BJ (cell line): ENCODE measurements at regions not wholly inside any gene's neighbourhood (a gene's known extent, or its start where the extent isn't known, plus 50 kb on each side); places are given as distances from the start of the nearest gene placed in this dataset.

Experiments used
- CTCF ChIA-PET: fragments of 350-600 bp; formaldehyde crosslinking; extraction: SDS; loops from one replicate; lab custom pipeline; 2021; ENCODE audit warnings: antibody characterized with exemption, inconsistent platforms; lab: Yijun Ruan, JAX
- POLR2A ChIA-PET: fragments of 300-600 bp; sonication (Branson Sonifier 250); formaldehyde crosslinking; extraction: SDS; loops from one replicate; lab custom pipeline; 2021; ENCODE audit warnings: antibody characterized with exemption; lab: Charles Lee
- DNase-seq: peaks from one replicate; pipeline ENCODE4 v3.0.0-alpha.2; 2011; ENCODE audit warnings: low read depth
- H3K27me3 ChIP-seq: 2 replicates; pipeline ENCODE4 v1.6.0; 2011; ENCODE audit warnings: low read length; ENCODE audit not compliant: control insufficient read depth, insufficient read depth
- H3K36me3 ChIP-seq: 2 replicates; pipeline ENCODE4 v1.5.1; 2011; ENCODE audit warnings: low read length; ENCODE audit not compliant: control insufficient read depth, insufficient read depth
- H3K4me3 ChIP-seq: 2 replicates; pipeline ENCODE4 v1.5.1; 2011; ENCODE audit warnings: low read depth, mild to moderate bottlenecking, control low read depth, low read length
- TF ChIP-seq, protein P1 (sequence below): IDR thresholded peaks from 2 replicates; pipeline ENCODE4 v1.5.1; 2011; ENCODE audit warnings: low read depth, mild to moderate bottlenecking, control low read depth, inconsistent platforms, low read length, moderate library complexity; ENCODE audit not compliant: insufficient read depth

DNA sequence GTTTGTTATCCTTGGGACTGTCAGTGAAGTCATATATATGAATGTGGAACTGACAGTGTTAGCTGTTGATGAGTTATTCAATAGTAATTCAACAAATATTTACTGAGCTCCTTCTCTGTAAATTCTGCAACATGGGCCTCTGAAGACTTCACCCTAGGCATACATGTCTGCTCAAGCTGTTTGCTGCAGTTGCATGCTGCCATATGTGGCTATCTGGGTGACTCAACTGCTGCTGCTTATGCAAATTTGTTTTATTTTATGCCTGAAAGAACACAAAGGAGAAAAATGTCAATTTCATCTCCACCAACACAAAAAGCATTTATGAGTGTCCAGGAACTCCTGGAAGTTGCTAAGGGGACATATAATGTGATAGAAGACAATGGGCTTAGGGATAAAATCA is 417.6 kb downstream of the AASDHPPT start:
- ChIA-PET POLR2A (no interaction called here), CTCF (interaction anchor here (0.8 kb wide), 1 partner anchor 8 kb away, joined by 3 read pairs; no protein-coding TSS in a partner anchor)
- Histone ChIP-seq H3K4me3 (no peak overlapping the region), H3K36me3 (no peaks in the 10 kb centered on the region), H3K27me3 (no peaks in the 10 kb centered on the region)
- DNase-seq, result no peak
- TF ChIP-seq, protein P1, sequence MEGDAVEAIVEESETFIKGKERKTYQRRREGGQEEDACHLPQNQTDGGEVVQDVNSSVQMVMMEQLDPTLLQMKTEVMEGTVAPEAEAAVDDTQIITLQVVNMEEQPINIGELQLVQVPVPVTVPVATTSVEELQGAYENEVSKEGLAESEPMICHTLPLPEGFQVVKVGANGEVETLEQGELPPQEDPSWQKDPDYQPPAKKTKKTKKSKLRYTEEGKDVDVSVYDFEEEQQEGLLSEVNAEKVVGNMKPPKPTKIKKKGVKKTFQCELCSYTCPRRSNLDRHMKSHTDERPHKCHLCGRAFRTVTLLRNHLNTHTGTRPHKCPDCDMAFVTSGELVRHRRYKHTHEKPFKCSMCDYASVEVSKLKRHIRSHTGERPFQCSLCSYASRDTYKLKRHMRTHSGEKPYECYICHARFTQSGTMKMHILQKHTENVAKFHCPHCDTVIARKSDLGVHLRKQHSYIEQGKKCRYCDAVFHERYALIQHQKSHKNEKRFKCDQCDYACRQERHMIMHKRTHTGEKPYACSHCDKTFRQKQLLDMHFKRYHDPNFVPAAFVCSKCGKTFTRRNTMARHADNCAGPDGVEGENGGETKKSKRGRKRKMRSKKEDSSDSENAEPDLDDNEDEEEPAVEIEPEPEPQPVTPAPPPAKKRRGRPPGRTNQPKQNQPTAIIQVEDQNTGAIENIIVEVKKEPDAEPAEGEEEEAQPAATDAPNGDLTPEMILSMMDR, result no peak

DNA sequence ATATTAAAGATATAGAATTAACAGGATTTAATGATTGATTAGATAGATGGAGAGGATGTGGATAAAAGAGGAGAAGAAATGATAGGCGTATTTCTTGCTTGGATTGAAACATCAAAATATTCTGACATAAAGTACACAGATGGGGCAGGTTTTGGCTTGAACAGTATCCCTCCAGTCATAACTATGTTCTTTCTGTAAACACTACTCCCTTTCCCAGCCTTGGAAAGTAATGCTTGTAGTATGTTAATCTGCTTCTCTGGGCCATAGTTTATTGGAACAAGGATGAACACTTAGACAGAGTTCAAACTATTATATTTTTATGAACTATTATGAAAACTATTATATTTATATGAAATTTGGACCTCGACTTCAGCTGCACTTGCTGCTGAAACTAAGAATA is 419.2 kb downstream of the AASDHPPT start:
- H3K36me3 ChIP-seq, result no peaks in the 10 kb centered on the region
- no peak for DNase-seq
- ChIA-PET POLR2A (no interaction called here), CTCF (no interaction called here)
- TF ChIP-seq, protein P1, result no peak
- no peaks in the 10 kb centered on the region for H3K27me3 ChIP-seq
- no peak overlapping the region for H3K4me3 ChIP-seq

GRCh38 chr11:106497321-106497720 is 419.9 kb downstream of the AASDHPPT start:
- DNase-seq, result no peak
- CTCF ChIA-PET, result no interaction called here
- H3K27me3 ChIP-seq, result no peaks in the 10 kb centered on the region
- TF ChIP-seq, protein P1, result no peak
- H3K36me3 ChIP-seq, result no peaks in the 10 kb centered on the region
- POLR2A ChIA-PET, result no interaction called here
- no peak overlapping the region for H3K4me3 ChIP-seq

DNA sequence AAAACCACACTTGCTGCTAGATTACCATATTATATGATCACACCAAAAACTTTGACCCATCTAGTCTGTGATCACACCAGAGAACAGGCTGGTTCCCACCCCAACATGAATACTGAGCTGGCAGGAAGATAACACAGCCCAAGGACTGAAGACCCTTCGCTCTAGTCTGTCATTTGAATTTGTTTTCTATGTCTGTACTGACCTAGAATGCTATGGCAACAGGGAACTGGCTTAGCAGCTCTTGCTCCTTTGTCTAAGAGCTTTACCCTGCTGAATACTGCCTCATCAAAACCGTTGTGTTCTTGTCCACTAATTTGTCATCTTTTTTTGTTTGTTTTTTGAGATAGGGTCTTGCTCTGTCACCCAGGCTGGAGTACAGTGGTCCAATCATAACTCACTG is 420.4 kb downstream of the AASDHPPT start:
- CTCF ChIA-PET, result no interaction called here
- no peak overlapping the region for H3K4me3 ChIP-seq

DNA sequence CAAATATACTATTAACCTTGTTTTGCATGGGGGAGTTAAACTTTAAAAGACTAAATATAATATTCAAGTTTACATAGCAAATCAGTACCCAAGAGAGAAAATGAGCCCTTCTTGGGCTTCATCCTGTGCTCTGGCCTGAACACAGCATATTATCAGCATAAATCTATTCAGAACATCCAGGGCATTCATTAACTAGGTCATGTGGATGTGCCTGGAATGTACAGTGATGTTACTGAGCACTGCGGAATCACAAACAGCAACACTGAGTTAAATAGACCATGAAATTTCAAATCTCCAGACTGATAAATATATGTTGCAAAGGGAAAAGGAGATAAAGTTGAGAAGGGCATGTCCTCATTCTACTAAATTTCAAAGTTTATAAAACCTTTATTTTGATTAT is 426.4 kb downstream of the AASDHPPT start:
- TF ChIP-seq, protein P1, result no peak
- H3K36me3 ChIP-seq, result no peaks in the 10 kb centered on the region
- H3K4me3 ChIP-seq, result no peak overlapping the region
- ChIA-PET POLR2A (no interaction called here), CTCF (interaction anchor here (0.7 kb wide), 1 partner anchor 21 kb away, joined by 3 read pairs; no protein-coding TSS in a partner anchor)
- no peak for DNase-seq
- no peaks in the 10 kb centered on the region; the same call in 1 of the 2 replicates for H3K27me3 ChIP-seq

More for the DNA sequence above, 420.4 kb downstream of the AASDHPPT start:
- Histone ChIP-seq H3K36me3 (no peaks in the 10 kb centered on the region), H3K27me3 (no peaks in the 10 kb centered on the region)
- TF ChIP-seq, protein P1, result no peak
- POLR2A ChIA-PET, result no interaction called here
- DNase-seq, result no peak
